HepG2 (cell line): ENCODE measurements at regions not wholly inside any gene's neighbourhood (a gene's known extent, or its start where the extent isn't known, plus 50 kb on each side); places are given as distances from the start of the nearest gene placed in this dataset.

Source experiments
- ATAC-seq: fragments of 200-7000 bp; cut with Tn5 transposase; 3 replicates; pipeline ENCODE4 v1.9.1; 2020; ENCODE audit warnings: mild to moderate bottlenecking, moderate library complexity
- BruUV-seq: library from RNA; stranded (reverse); fragments of 400-500 nt; replicated peaks from 2 replicates; lab custom pipeline; 2021; lab: Mats Ljungman, UMichigan
- CTCF ChIA-PET: fragments of 300-600 bp; formaldehyde crosslinking; extraction: SDS; loops from one replicate; lab custom pipeline; 2021; ENCODE audit warnings: low total read pairs, inconsistent platforms, low intra/inter-chr PET ratio; lab: Yijun Ruan, JAX
- POLR2A ChIA-PET: fragments of 350-600 bp; sonication (Branson Sonifier 250); formaldehyde crosslinking; loops from one replicate; lab custom pipeline; 2020; ENCODE audit warnings: antibody characterized with exemption, inconsistent platforms; lab: Yijun Ruan, JAX
- DNase-seq: peaks from one replicate; pipeline ENCODE4 v3.0.0-alpha.2; 2015; ENCODE audit warnings: low spot score
- FAIRE-seq: peaks from 3 replicates; lab custom pipeline; 2011; peaks lifted over from hg19 to GRCh38; lab: Jason Lieb, UNC
- H2AFZ ChIP-seq: one replicate; pipeline ENCODE4 v1.6.1; 2011; ENCODE audit warnings: low read length, inconsistent platforms
- H3K27ac ChIP-seq: fragments of 300-600 bp; 3 replicates; pipeline ENCODE4 v1.8.0; 2011; ENCODE audit warnings: mixed run types, mild to moderate bottlenecking, mixed read lengths, low read length, inconsistent platforms; ENCODE audit not compliant: insufficient read depth; ENCODE audit errors: extremely low read length
- H3K27me3 ChIP-seq, 2 experiments: fragments of 200-600 bp in 1 of 2; 2 replicates in 1 of 2; 3 replicates in 1 of 2; pipeline versions ENCODE4 v1.6.0 to v1.8.0; 2011; ENCODE audit warnings: low read length in 2 of 2, mild to moderate bottlenecking in 2 of 2, moderate library complexity in 2 of 2, inconsistent platforms in 1 of 2; ENCODE audit not compliant: insufficient read depth in 2 of 2, control insufficient read depth in 1 of 2
- H3K36me3 ChIP-seq, 2 experiments: fragments of 200-600 bp in 1 of 2; replicated peaks in 1 of 2; 2 replicates in 1 of 2; 3 replicates in 1 of 2; pipeline versions ENCODE4 v1.5.1 to v1.8.0; 2011; ENCODE audit warnings: low read length in 2 of 2, inconsistent platforms in 1 of 2; ENCODE audit not compliant: insufficient read depth in 2 of 2, control insufficient read depth in 1 of 2
- H3K4me1 ChIP-seq: 2 replicates; pipeline ENCODE4 v1.5.1; 2012; ENCODE audit warnings: low read length, inconsistent platforms; ENCODE audit not compliant: insufficient read depth
- H3K4me2 ChIP-seq: 2 replicates; pipeline ENCODE4 v1.6.0; 2011; ENCODE audit warnings: low read depth, low read length, inconsistent platforms
- H3K4me3 ChIP-seq, 3 experiments: fragments of 200-600 bp in 1 of 3; sonication (generic), shearing (Covaris generic) in 1 of 3; replicated peaks in 1 of 3; 2 replicates each; pipeline ENCODE4 v1.5.1; 2011 to 2016; ENCODE audit warnings: low read length in 3 of 3, inconsistent platforms in 2 of 3, low read depth in 2 of 3, mild to moderate bottlenecking in 2 of 3, control low read depth in 1 of 3, mixed read lengths in 1 of 3; ENCODE audit not compliant: insufficient read depth in 1 of 3
- H3K79me2 ChIP-seq: one replicate; pipeline ENCODE4 v1.6.1; 2011; ENCODE audit warnings: low read length, inconsistent platforms; ENCODE audit not compliant: insufficient read depth
- H3K9ac ChIP-seq: 2 replicates; pipeline ENCODE4 v1.6.0; 2011; ENCODE audit warnings: mild to moderate bottlenecking, low read depth, low read length, inconsistent platforms; ENCODE audit not compliant: insufficient read depth
- H3K9me3 ChIP-seq: 2 replicates; pipeline ENCODE4 v1.5.1; 2012; ENCODE audit warnings: mild to moderate bottlenecking, low read length
- H4K20me1 ChIP-seq: 2 replicates; pipeline ENCODE4 v1.6.0; 2011; ENCODE audit warnings: inconsistent platforms, mild to moderate bottlenecking, low read length, moderate library complexity; ENCODE audit not compliant: insufficient read depth
- ARNT ChIP-seq: fragments of 450-650 bp; IDR thresholded peaks from 2 replicates; pipeline ENCODE4 v1.6.1; 2017
- JUNB ChIP-seq: sonication (generic); formaldehyde crosslinking; IDR thresholded peaks from 2 replicates; pipeline ENCODE4 v1.8.0; 2022; ENCODE audit warnings: missing genetic modification reagents, mild to moderate bottlenecking, borderline replicate concordance
- RBAK ChIP-seq: sonication (generic); formaldehyde crosslinking; IDR thresholded peaks from 2 replicates; pipeline ENCODE4 v1.5.1; 2020; ENCODE audit warnings: mild to moderate bottlenecking, missing genetic modification reagents
- RBM22 ChIP-seq: fragments of 200-400 bp; formaldehyde crosslinking; optimal IDR thresholded peaks from 2 replicates; pipeline ENCODE3; 2017; ENCODE audit warnings: mild to moderate bottlenecking, low read length, moderate library complexity
- RXRA ChIP-seq: sonication (generic); formaldehyde crosslinking; IDR thresholded peaks from 2 replicates; pipeline ENCODE4 v1.5.1; 2020; ENCODE audit warnings: missing genetic modification reagents
- SAFB2 ChIP-seq: sonication (generic); formaldehyde crosslinking; IDR thresholded peaks from 2 replicates; pipeline ENCODE4 v1.5.1; 2020; ENCODE audit warnings: missing genetic modification reagents, low read depth, mild to moderate bottlenecking, borderline replicate concordance
- TAF15 ChIP-seq: fragments of 200-400 bp; formaldehyde crosslinking; IDR thresholded peaks from one replicate; pipeline ENCODE4 v1.6.1; 2018; ENCODE audit warnings: mild to moderate bottlenecking, low read depth, low read length; ENCODE audit not compliant: poor library complexity, severe bottlenecking
- THRA ChIP-seq: sonication (generic); formaldehyde crosslinking; IDR thresholded peaks from 2 replicates; pipeline ENCODE4 v1.4.0; 2020; ENCODE audit warnings: missing genetic modification reagents, borderline replicate concordance
- ZBTB37 ChIP-seq: sonication (generic); formaldehyde crosslinking; IDR thresholded peaks from 2 replicates; pipeline ENCODE4 v1.4.0; 2020; ENCODE audit warnings: mild to moderate bottlenecking, missing genetic modification reagents
- ZNF124 ChIP-seq: sonication (generic); formaldehyde crosslinking; IDR thresholded peaks from 2 replicates; pipeline ENCODE4 v1.4.0; 2020; ENCODE audit warnings: missing genetic modification reagents
- ZNF225 ChIP-seq: sonication (generic); formaldehyde crosslinking; IDR thresholded peaks from 2 replicates; pipeline ENCODE4 v1.4.0; 2020; ENCODE audit warnings: mild to moderate bottlenecking, missing genetic modification reagents
- ZNF263 ChIP-seq: sonication (generic); formaldehyde crosslinking; IDR thresholded peaks from 2 replicates; pipeline ENCODE4 v1.4.0; 2020; ENCODE audit warnings: missing genetic modification reagents
- ZNF337 ChIP-seq: sonication (generic); formaldehyde crosslinking; IDR thresholded peaks from 2 replicates; pipeline ENCODE4 v1.5.1; 2020; ENCODE audit warnings: missing genetic modification reagents, low read depth, mild to moderate bottlenecking, borderline replicate concordance
- ZNF557 ChIP-seq: sonication (generic); formaldehyde crosslinking; IDR thresholded peaks from 2 replicates; pipeline ENCODE4 v1.4.0; 2020; ENCODE audit warnings: missing genetic modification reagents
- ZNF605 ChIP-seq: sonication (generic); formaldehyde crosslinking; IDR thresholded peaks from 2 replicates; pipeline ENCODE4 v1.8.0; 2022; ENCODE audit warnings: mild to moderate bottlenecking, missing genetic modification reagents
- ZNF770 ChIP-seq: sonication (generic); formaldehyde crosslinking; IDR thresholded peaks from 2 replicates; pipeline ENCODE4 v1.5.0; 2020; ENCODE audit warnings: mild to moderate bottlenecking, missing genetic modification reagents
- ZNF792 ChIP-seq: IDR thresholded peaks from 2 replicates; pipeline ENCODE4 v1.6.1; 2016
- WGBS: methylation state at CpG from one replicate; pipeline ENCODE4 v1.1.6; 2017; ENCODE audit warnings: low lambda C conversion rate; 5-methylcytosine and 5-hydroxymethylcytosine counted together
- in situ Hi-C: cut with HindIII; loops from 2 replicates; pipeline ENCODE4 v1.10.0; 2017; ENCODE audit warnings: low pct_unique_long_range_greater_than_20kb; ENCODE audit not compliant: extremely low pct_ligation_motif_present
- intact Hi-C: fragments of 100-400 bp; cut with micrococcal nuclease; formaldehyde crosslinking; loops from one replicate; pipeline ENCODE4 v1.10.0; 2022; ENCODE audit not compliant: unreplicated experiment
- TF ChIP-seq, protein P1 (sequence below): IDR thresholded peaks from 2 replicates; pipeline ENCODE4 v1.6.1; 2016; ENCODE audit warnings: low read depth

DNA sequence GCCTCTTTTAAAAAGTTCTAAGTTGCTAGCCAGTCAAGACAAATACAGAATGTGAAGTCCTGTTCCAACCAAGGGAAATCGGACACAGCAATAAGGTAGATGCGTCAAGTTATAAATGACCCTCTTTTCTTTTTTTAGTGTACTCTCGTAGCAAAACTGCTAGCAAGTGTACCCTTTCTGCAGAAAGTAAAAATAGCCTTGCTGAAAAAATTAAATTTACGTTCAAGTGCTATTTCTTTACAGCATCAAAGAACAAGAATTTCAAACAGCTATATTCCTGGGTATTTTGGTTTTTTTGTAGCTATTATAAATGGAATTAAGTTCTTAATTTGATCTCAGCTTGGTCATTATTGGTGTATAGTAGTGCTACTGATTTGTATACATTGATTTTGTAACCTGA lies 119.2 kb downstream of the NAA11 start (continued):
- no peak for TF ChIP-seq THRA (CRISPR knock-in tag)
- no peak for TF ChIP-seq RBM22
- TF ChIP-seq RBAK (CRISPR knock-in tag): no peak
- no peak for TF ChIP-seq ZNF557 (CRISPR knock-in tag)
- TF ChIP-seq ZNF337: no peak
- TF ChIP-seq, protein P1, sequence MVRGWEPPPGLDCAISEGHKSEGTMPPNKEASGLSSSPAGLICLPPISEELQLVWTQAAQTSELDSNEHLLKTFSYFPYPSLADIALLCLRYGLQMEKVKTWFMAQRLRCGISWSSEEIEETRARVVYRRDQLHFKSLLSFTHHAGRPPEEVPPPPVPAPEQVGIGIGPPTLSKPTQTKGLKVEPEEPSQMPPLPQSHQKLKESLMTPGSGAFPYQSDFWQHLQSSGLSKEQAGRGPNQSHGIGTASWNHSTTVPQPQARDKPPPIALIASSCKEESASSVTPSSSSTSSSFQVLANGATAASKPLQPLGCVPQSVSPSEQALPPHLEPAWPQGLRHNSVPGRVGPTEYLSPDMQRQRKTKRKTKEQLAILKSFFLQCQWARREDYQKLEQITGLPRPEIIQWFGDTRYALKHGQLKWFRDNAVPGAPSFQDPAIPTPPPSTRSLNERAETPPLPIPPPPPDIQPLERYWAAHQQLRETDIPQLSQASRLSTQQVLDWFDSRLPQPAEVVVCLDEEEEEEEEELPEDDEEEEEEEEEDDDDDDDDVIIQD (CRISPR knock-in tag): no peak
- TF ChIP-seq ZNF605 (CRISPR knock-in tag): no peak
- TF ChIP-seq ZBTB37 (CRISPR knock-in tag): no peak
- TF ChIP-seq ZNF792 (CRISPR knock-in tag): no peak
- TF ChIP-seq ZNF225 (CRISPR knock-in tag): no peak

DNA sequence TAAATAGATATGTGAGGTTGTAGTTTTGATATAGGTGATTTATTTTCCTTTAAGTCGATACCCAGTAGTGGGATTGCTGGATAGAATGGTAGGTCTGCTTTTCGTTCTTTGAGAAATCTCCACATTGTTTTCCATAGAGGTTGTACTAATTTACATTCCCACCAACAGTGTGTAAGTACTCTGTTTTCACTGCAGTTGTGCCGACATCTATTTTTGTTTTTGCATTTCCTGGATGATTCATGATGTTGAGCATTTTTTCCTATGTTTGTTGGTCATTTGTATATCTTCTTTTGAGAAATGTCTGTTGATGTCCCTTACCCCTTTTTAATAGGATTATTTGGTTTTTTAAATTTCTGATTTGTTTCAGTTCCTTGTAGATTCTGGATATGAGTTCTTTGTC lies 120.7 kb downstream of the NAA11 start:
- Histone ChIP-seq H2AFZ (no peak overlapping the region), H3K9me3 (no peaks in the 10 kb centered on the region), H3K9ac (no peak overlapping the region), H3K27ac (no peak overlapping the region), H3K4me3 (no peak overlapping the region), H3K36me3 (no peaks in the 10 kb centered on the region), H3K79me2 (no peaks in the 10 kb centered on the region), H3K4me2 (no peak overlapping the region), H3K27me3 (no peaks in the 10 kb centered on the region), H3K4me1 (peaks cover 5% of the 10 kb centered on the region; the same call in 1 of the 2 replicates), H4K20me1 (no peaks in the 10 kb centered on the region)
- no TSS peak for BruUV-seq
- POLR2A ChIA-PET: no interaction called here
- ATAC-seq (no peak), FAIRE-seq (no peak), DNase-seq (no peak)
- TF ChIP-seq JUNB (CRISPR knock-in tag) (no peak), RXRA (CRISPR knock-in tag) (no peak), ARNT (no peak), ZNF770 (CRISPR knock-in tag) (no peak), SAFB2 (CRISPR knock-in tag) (no peak), ZNF263 (CRISPR knock-in tag) (no peak), ZNF124 (CRISPR knock-in tag) (no peak), TAF15 (no peak)
- intact Hi-C loops: no loop called here
- in situ Hi-C loops: no loop called here
- 2% methylated on average over 3 of the region's 3 CpGs for WGBS
- CTCF ChIA-PET: no interaction called here
